ENCODE measurements at regions not wholly inside any gene's neighbourhood (a gene's known extent, or its start where the extent isn't known, plus 50 kb on each side); places are given as distances from the start of the nearest gene placed in this dataset.

DNA sequence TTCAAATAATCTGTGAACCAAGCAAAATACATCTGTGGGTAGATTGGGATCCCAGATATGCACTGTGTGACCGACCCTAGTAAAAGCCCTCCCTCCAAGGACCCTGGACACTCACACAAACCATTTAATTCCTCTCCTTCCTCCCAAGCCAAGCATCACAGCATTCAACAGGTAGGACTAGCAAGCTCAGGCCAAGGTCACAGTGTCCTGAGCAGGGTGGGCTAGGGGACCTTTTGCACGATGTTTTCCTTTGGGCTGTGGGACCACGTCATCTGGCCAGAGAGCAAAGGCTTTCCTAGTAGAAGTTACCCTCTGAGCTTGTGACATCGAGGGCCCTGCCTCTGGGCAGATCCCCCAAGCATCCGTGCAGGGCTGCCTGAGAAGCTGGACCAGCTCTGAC, 297.6 kb upstream of the ZNF507 start:
- TF ChIP-seq, protein P1, sequence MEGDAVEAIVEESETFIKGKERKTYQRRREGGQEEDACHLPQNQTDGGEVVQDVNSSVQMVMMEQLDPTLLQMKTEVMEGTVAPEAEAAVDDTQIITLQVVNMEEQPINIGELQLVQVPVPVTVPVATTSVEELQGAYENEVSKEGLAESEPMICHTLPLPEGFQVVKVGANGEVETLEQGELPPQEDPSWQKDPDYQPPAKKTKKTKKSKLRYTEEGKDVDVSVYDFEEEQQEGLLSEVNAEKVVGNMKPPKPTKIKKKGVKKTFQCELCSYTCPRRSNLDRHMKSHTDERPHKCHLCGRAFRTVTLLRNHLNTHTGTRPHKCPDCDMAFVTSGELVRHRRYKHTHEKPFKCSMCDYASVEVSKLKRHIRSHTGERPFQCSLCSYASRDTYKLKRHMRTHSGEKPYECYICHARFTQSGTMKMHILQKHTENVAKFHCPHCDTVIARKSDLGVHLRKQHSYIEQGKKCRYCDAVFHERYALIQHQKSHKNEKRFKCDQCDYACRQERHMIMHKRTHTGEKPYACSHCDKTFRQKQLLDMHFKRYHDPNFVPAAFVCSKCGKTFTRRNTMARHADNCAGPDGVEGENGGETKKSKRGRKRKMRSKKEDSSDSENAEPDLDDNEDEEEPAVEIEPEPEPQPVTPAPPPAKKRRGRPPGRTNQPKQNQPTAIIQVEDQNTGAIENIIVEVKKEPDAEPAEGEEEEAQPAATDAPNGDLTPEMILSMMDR (IDR thresholded peaks at IDR 0.05; ENCODE audit: unreplicated experiment): no peak
- intact Hi-C loops (cut with micrococcal nuclease): no loop called here
- no peaks in the 10 kb centered on the region for H3K4me1 Mint-ChIP-seq (ENCODE audit: insufficient read depth, unreplicated experiment)
- BruUV-seq (replicated peaks): no TSS peak
- no peaks in the 10 kb centered on the region for H3K36me3 Mint-ChIP-seq (ENCODE audit: insufficient read depth, unreplicated experiment)
- DNase-seq (ENCODE audit: unreplicated experiment): no peak
- H3K27me3 Mint-ChIP-seq (ENCODE audit: insufficient read depth, unreplicated experiment): no peaks in the 10 kb centered on the region
- no peak overlapping the region for H3K4me3 Mint-ChIP-seq (ENCODE audit: unreplicated experiment)
- H3K9me3 Mint-ChIP-seq (ENCODE audit: unreplicated experiment): peaks cover 23% of the 10 kb centered on the region
- ChIA-PET POLR2A (no interaction called here), CTCF (no interaction called here)
- H3K27ac Mint-ChIP-seq (ENCODE audit: low read depth, unreplicated experiment): no peak overlapping the region

DNA sequence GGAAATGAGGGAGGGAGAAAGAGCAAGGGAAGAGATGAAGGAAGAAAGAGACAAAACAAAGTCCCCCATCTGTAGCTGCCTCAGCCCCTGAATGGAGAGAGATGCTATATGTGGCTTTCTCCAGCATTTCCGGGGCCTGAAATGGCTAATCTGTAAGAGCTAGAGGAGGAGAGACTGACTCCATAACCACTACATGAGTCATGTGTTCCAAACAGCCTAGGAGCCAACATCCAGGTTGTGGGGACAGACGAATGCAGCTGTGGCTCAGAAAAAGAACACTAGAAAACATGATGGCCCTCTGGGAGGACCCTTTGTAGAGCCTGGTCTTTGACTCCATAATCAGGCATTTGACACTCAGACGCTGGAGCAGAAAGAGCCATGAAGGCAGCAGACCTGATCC, 292.0 kb upstream of the ZNF507 start:
- no peaks in the 10 kb centered on the region for H3K36me3 Mint-ChIP-seq (ENCODE audit: insufficient read depth, unreplicated experiment)
- no peaks in the 10 kb centered on the region for H3K27me3 Mint-ChIP-seq (ENCODE audit: insufficient read depth, unreplicated experiment)
- H3K4me3 Mint-ChIP-seq (ENCODE audit: unreplicated experiment): no peak overlapping the region
- BruUV-seq (replicated peaks): no TSS peak
- TF ChIP-seq, protein P1 (IDR thresholded peaks at IDR 0.05; ENCODE audit: unreplicated experiment): no peak
- H3K27ac Mint-ChIP-seq (ENCODE audit: low read depth, unreplicated experiment): no peak overlapping the region
- no peak for DNase-seq (ENCODE audit: unreplicated experiment)
- H3K9me3 Mint-ChIP-seq (ENCODE audit: unreplicated experiment): peaks cover 29% of the 10 kb centered on the region
- ChIA-PET CTCF (no interaction called here), POLR2A (no interaction called here)
- intact Hi-C loops (cut with micrococcal nuclease): no loop called here
- no peaks in the 10 kb centered on the region for H3K4me1 Mint-ChIP-seq (ENCODE audit: insufficient read depth, unreplicated experiment)

DNA sequence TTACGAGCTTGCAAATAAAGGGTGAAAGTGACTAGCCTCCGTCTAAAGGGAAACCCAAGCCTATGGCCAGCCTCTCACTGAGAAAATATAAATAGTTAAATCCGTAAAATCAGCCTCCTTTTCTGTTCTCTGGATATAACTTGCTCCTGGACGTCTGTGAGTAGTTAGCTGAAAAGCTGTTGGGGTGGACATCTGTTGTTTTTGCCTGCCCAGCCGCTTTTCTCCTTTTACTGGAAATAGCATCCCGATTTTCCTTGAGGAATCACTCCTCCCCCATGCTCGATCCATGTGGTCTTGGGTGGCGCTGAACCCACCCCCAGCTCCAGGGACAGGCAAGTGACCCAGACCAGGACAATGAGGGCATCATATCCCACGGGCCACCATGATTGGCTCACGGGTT, 291.5 kb upstream of the ZNF507 start:
- CTCF ChIA-PET: no interaction called here
- H3K4me1 Mint-ChIP-seq (ENCODE audit: insufficient read depth, unreplicated experiment): no peaks in the 10 kb centered on the region
- H3K9me3 Mint-ChIP-seq (ENCODE audit: unreplicated experiment): peaks cover 32% of the 10 kb centered on the region
- no peaks in the 10 kb centered on the region for H3K27me3 Mint-ChIP-seq (ENCODE audit: insufficient read depth, unreplicated experiment)
- no TSS peak for BruUV-seq (replicated peaks)
- POLR2A ChIA-PET: no interaction called here
- TF ChIP-seq, protein P1 (IDR thresholded peaks at IDR 0.05; ENCODE audit: unreplicated experiment): no peak
- intact Hi-C loops (cut with micrococcal nuclease): no loop called here
- no peak for DNase-seq (ENCODE audit: unreplicated experiment)
- H3K27ac Mint-ChIP-seq (ENCODE audit: low read depth, unreplicated experiment): no peak overlapping the region
- no peaks in the 10 kb centered on the region for H3K36me3 Mint-ChIP-seq (ENCODE audit: insufficient read depth, unreplicated experiment)
- H3K4me3 Mint-ChIP-seq (ENCODE audit: unreplicated experiment): no peak overlapping the region

DNA sequence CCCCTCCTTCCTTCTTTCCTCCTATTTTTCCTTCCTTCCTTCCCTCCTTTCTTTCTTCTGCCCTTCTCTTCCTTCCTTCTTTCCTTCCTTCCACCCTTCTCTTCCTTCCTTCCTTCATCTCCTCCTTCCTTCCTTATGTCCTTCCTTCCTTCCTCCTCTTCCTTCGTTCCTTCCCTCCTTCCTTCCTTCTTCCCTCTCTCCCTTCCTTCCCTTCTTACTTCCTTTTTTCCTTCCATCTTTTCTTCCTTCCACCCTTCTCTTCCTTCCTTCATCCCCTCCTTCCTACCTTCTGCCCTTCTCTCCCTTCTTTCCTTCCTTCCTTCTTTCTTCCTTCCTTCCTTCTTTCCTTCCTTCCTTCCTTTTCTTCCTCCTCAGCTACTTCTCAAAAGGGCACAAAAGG, 287.3 kb upstream of the ZNF507 start:
- Mint-ChIP-seq H3K36me3 (ENCODE audit: insufficient read depth, unreplicated experiment) (no peaks in the 10 kb centered on the region), H3K4me1 (ENCODE audit: insufficient read depth, unreplicated experiment) (no peaks in the 10 kb centered on the region), H3K27me3 (ENCODE audit: insufficient read depth, unreplicated experiment) (no peaks in the 10 kb centered on the region), H3K9me3 (ENCODE audit: unreplicated experiment) (peaks cover 15% of the 10 kb centered on the region), H3K27ac (ENCODE audit: low read depth, unreplicated experiment) (no peak overlapping the region), H3K4me3 (ENCODE audit: unreplicated experiment) (no peak overlapping the region)
- no TSS peak for BruUV-seq (replicated peaks)
- DNase-seq (ENCODE audit: unreplicated experiment): no peak
- ChIA-PET POLR2A (no interaction called here), CTCF (interaction anchor here (0.6 kb wide), 1 partner anchor 19 kb away, joined by 3 read pairs; no protein-coding TSS in a partner anchor)
- TF ChIP-seq, protein P1 (IDR thresholded peaks at IDR 0.05; ENCODE audit: unreplicated experiment): no peak
- intact Hi-C loops (cut with micrococcal nuclease): no loop called here
